Liver (tissue), 8 donors: ENCODE measurements at regions not wholly inside any gene's neighbourhood (a gene's known extent, or its start where the extent isn't known, plus 50 kb on each side); places are given as distances from the start of the nearest gene placed in this dataset.

Experiments used
- DNase-seq: peaks from one replicate; pipeline ENCODE4 v3.0.0-alpha.2; 2017; ENCODE audit warnings: low spot score
- H3K27ac ChIP-seq, 2 donors: one replicate each; pipeline ENCODE4 v1.7.0; 2013; ENCODE audit warnings: inconsistent platforms in 2 of 2, low read length in 2 of 2, control low read depth in 1 of 2, low read depth in 1 of 2, mild to moderate bottlenecking in 1 of 2
- H3K27me3 ChIP-seq, 4 donors: one replicate each; pipeline versions ENCODE4 v1.6.1 to v1.7.0; 2013; ENCODE audit warnings: low read length in 3 of 4, inconsistent platforms in 1 of 4, mild to moderate bottlenecking in 1 of 4, moderate library complexity in 1 of 4; ENCODE audit not compliant: control insufficient read depth in 4 of 4, insufficient read depth in 4 of 4
- H3K36me3 ChIP-seq, 4 donors: one replicate each; pipeline versions ENCODE4 v1.6.1 to v1.7.0; 2013; ENCODE audit warnings: low read length in 3 of 4, mild to moderate bottlenecking in 3 of 4, low read depth in 1 of 4, moderate library complexity in 1 of 4; ENCODE audit not compliant: control insufficient read depth in 4 of 4, insufficient read depth in 3 of 4
- H3K4me1 ChIP-seq, 4 donors: one replicate each; pipeline versions ENCODE4 v1.6.1 to v1.7.0; 2013; ENCODE audit warnings: low read length in 3 of 4, mild to moderate bottlenecking in 3 of 4, moderate library complexity in 1 of 4; ENCODE audit not compliant: control insufficient read depth in 4 of 4, insufficient read depth in 4 of 4
- H3K4me3 ChIP-seq, 3 donors: one replicate each; pipeline versions ENCODE4 v1.6.1 to v1.7.0; 2013; ENCODE audit warnings: low read length in 3 of 3, control low read depth in 1 of 3, low read depth in 1 of 3, mild to moderate bottlenecking in 1 of 3
- H3K9ac ChIP-seq, 2 donors: one replicate each; pipeline ENCODE4 v1.7.0; 2013; ENCODE audit warnings: low read length in 2 of 2, mild to moderate bottlenecking in 2 of 2, moderate library complexity in 2 of 2, control low read depth in 1 of 2, low read depth in 1 of 2
- H3K9me3 ChIP-seq, 4 donors: one replicate each; pipeline versions ENCODE4 v1.6.1 to v1.7.0; 2013; ENCODE audit warnings: low read length in 3 of 4; ENCODE audit not compliant: control insufficient read depth in 4 of 4
- ATF3 ChIP-seq: IDR thresholded peaks from 2 replicates; pipeline ENCODE4 v1.6.1; 2016; ENCODE audit warnings: antibody characterized with exemption
- EGR1 ChIP-seq, 2 donors: IDR thresholded peaks; 2 replicates each; pipeline ENCODE4 v1.6.1; 2016 to 2018; ENCODE audit warnings: antibody characterized with exemption in 2 of 2, low read depth in 2 of 2
- FOXA1 ChIP-seq: IDR thresholded peaks from 2 replicates; pipeline ENCODE4 v1.6.1; 2016; ENCODE audit warnings: antibody characterized with exemption
- FOXA2 ChIP-seq: IDR thresholded peaks from 2 replicates; pipeline ENCODE4 v1.6.1; 2016; ENCODE audit warnings: antibody characterized with exemption
- GABPA ChIP-seq, 2 donors: IDR thresholded peaks in 1 of 2; conservative IDR thresholded peaks in 1 of 2; 2 replicates each; pipeline ENCODE4 v1.6.1; 2016; ENCODE audit warnings: antibody characterized with exemption in 2 of 2, mild to moderate bottlenecking in 1 of 2, moderate library complexity in 1 of 2
- HNF4G ChIP-seq: IDR thresholded peaks from 2 replicates; pipeline ENCODE4 v1.6.1; 2016; ENCODE audit warnings: antibody characterized with exemption
- NR2F2 ChIP-seq: IDR thresholded peaks from 2 replicates; pipeline ENCODE4 v1.6.1; 2016; ENCODE audit warnings: antibody characterized with exemption
- RAD21 ChIP-seq, 2 donors: IDR thresholded peaks; 2 replicates each; pipeline ENCODE4 v1.6.1; 2016; ENCODE audit warnings: antibody characterized with exemption in 2 of 2, mild to moderate bottlenecking in 2 of 2
- SP1 ChIP-seq: IDR thresholded peaks from 2 replicates; pipeline ENCODE4 v1.6.1; 2018; ENCODE audit warnings: antibody characterized with exemption, mild to moderate bottlenecking
- TAF1 ChIP-seq: conservative IDR thresholded peaks from 2 replicates; pipeline ENCODE4 v1.6.1; 2016; ENCODE audit warnings: antibody characterized with exemption, mild to moderate bottlenecking
- YY1 ChIP-seq: IDR thresholded peaks from 2 replicates; pipeline ENCODE4 v1.6.1; 2016; ENCODE audit warnings: antibody characterized with exemption, mild to moderate bottlenecking
- WGBS: extraction: QIAGEN DNeasy Blood & Tissue Kit; methylation state at CpG from one replicate; pipeline ENCODE4 v1.1.7; 2013; 5-methylcytosine and 5-hydroxymethylcytosine counted together
- TF ChIP-seq, protein P1 (sequence below): IDR thresholded peaks from 2 replicates; pipeline ENCODE4 v1.6.1; 2016; ENCODE audit warnings: antibody characterized with exemption
- TF ChIP-seq, protein P2 (sequence below): fragments of 150-350 bp; IDR thresholded peaks from 2 replicates; pipeline ENCODE4 v1.5.1; 2017; ENCODE audit warnings: improper control_type of control experiment, low read depth, low read length; ENCODE audit not compliant: missing input control
- TF ChIP-seq, protein P3 (sequence below): IDR thresholded peaks from 2 replicates; pipeline ENCODE4 v1.6.1; 2016; ENCODE audit warnings: antibody characterized with exemption
- TF ChIP-seq, protein P4 (sequence below): IDR thresholded peaks from 2 replicates; pipeline ENCODE4 v1.6.1; 2016; ENCODE audit warnings: antibody characterized with exemption, mild to moderate bottlenecking
- donor health status: healthy.
- donor health status: healthy.
- donor health status: healthy.
- donor health status: healthy.
- donor health status: healthy.

DNA sequence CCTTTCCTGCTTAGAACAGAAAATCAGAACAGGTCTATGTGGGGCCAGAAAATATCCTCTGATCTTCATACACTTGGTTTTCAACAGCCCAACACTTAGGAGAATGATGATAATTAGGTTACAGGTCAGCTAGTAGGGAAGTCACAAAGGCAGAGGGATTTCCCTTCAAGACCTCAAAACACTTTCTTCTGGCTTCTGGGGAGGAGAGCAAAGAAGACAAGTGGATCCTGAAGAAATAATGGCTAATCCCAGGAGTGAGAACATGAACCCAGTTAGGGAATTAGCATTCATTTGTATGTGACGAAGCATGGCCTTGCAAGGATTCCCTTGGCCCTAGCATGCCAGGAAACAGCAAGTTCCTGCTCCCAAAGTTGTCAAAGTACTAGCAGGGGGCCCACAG, 223.3 kb downstream of the BCAT1 start (continued):
- TF ChIP-seq ATF3 = no peak
- TF ChIP-seq SP1 = no peak
- TF ChIP-seq TAF1 = no peak
- TF ChIP-seq EGR1 (IDR thresholded peaks at IDR 0.05; ENCODE audit: low read depth in 2 of 2) = no peak
- TF ChIP-seq HNF4G = no peak

GRCh38 chr12:24724814-24725213, 224.1 kb downstream of the BCAT1 start:
- H3K4me1 ChIP-seq = no peaks in the 10 kb centered on the region
- no peak overlapping the region for H3K4me3 ChIP-seq
- no peaks in the 10 kb centered on the region for H3K27me3 ChIP-seq
- TF ChIP-seq NR2F2 (no peak), FOXA2 (no peak), YY1 (no peak), RAD21 (IDR thresholded peaks at IDR 0.05) (no peak)
- no peak overlapping the region for H3K9ac ChIP-seq
- WGBS = 79% methylated on average over 5 of the region's 5 CpGs
- H3K27ac ChIP-seq = no peak overlapping the region
- H3K36me3 ChIP-seq = no peaks in the 10 kb centered on the region
- no peak for DNase-seq
- H3K9me3 ChIP-seq = no peaks in the 10 kb centered on the region

DNA sequence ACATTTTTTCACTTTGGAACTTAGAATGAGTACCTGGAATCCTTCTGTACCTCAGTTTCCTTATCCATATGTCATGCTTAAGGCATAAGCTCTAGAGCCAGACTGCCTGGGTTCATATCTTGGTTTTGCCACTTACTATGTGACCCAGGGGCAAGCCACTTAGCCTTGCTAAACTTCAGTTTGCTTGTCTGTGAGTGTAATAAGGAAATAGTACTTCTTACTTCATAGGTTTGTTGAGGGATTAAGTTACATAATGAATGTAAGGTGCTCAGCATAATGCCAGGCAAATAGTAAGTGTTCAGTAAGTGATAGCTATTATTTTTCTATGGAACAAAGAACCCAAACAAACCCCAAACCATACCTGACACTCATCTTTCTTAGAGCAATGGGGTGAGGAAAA, 225.1 kb downstream of the BCAT1 start:
- TF ChIP-seq, protein P1, sequence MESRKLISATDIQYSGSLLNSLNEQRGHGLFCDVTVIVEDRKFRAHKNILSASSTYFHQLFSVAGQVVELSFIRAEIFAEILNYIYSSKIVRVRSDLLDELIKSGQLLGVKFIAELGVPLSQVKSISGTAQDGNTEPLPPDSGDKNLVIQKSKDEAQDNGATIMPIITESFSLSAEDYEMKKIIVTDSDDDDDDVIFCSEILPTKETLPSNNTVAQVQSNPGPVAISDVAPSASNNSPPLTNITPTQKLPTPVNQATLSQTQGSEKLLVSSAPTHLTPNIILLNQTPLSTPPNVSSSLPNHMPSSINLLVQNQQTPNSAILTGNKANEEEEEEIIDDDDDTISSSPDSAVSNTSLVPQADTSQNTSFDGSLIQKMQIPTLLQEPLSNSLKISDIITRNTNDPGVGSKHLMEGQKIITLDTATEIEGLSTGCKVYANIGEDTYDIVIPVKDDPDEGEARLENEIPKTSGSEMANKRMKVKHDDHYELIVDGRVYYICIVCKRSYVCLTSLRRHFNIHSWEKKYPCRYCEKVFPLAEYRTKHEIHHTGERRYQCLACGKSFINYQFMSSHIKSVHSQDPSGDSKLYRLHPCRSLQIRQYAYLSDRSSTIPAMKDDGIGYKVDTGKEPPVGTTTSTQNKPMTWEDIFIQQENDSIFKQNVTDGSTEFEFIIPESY = no peak
- TF ChIP-seq FOXA2 (no peak), YY1 (no peak), GABPA (IDR thresholded peaks at IDR 0.05 in 1 of 2, conservative IDR thresholded peaks at IDR 0.05 in 1 of 2) (no peak), ATF3 (no peak), EGR1 (IDR thresholded peaks at IDR 0.05; ENCODE audit: low read depth in 2 of 2) (no peak), SP1 (no peak), FOXA1 (no peak)
- TF ChIP-seq, protein P2, sequence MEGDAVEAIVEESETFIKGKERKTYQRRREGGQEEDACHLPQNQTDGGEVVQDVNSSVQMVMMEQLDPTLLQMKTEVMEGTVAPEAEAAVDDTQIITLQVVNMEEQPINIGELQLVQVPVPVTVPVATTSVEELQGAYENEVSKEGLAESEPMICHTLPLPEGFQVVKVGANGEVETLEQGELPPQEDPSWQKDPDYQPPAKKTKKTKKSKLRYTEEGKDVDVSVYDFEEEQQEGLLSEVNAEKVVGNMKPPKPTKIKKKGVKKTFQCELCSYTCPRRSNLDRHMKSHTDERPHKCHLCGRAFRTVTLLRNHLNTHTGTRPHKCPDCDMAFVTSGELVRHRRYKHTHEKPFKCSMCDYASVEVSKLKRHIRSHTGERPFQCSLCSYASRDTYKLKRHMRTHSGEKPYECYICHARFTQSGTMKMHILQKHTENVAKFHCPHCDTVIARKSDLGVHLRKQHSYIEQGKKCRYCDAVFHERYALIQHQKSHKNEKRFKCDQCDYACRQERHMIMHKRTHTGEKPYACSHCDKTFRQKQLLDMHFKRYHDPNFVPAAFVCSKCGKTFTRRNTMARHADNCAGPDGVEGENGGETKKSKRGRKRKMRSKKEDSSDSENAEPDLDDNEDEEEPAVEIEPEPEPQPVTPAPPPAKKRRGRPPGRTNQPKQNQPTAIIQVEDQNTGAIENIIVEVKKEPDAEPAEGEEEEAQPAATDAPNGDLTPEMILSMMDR = no peak
- TF ChIP-seq, protein P3, sequence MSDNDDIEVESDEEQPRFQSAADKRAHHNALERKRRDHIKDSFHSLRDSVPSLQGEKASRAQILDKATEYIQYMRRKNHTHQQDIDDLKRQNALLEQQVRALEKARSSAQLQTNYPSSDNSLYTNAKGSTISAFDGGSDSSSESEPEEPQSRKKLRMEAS = no peak
- TF ChIP-seq, protein P4, sequence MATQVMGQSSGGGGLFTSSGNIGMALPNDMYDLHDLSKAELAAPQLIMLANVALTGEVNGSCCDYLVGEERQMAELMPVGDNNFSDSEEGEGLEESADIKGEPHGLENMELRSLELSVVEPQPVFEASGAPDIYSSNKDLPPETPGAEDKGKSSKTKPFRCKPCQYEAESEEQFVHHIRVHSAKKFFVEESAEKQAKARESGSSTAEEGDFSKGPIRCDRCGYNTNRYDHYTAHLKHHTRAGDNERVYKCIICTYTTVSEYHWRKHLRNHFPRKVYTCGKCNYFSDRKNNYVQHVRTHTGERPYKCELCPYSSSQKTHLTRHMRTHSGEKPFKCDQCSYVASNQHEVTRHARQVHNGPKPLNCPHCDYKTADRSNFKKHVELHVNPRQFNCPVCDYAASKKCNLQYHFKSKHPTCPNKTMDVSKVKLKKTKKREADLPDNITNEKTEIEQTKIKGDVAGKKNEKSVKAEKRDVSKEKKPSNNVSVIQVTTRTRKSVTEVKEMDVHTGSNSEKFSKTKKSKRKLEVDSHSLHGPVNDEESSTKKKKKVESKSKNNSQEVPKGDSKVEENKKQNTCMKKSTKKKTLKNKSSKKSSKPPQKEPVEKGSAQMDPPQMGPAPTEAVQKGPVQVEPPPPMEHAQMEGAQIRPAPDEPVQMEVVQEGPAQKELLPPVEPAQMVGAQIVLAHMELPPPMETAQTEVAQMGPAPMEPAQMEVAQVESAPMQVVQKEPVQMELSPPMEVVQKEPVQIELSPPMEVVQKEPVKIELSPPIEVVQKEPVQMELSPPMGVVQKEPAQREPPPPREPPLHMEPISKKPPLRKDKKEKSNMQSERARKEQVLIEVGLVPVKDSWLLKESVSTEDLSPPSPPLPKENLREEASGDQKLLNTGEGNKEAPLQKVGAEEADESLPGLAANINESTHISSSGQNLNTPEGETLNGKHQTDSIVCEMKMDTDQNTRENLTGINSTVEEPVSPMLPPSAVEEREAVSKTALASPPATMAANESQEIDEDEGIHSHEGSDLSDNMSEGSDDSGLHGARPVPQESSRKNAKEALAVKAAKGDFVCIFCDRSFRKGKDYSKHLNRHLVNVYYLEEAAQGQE = no peak
- no peaks in the 10 kb centered on the region for H3K36me3 ChIP-seq
- no peaks in the 10 kb centered on the region for H3K9me3 ChIP-seq
- no peak overlapping the region for H3K9ac ChIP-seq
- no peaks in the 10 kb centered on the region for H3K4me1 ChIP-seq
- no peaks in the 10 kb centered on the region for H3K27me3 ChIP-seq
- no peak overlapping the region for H3K27ac ChIP-seq
- no peak for DNase-seq
- H3K4me3 ChIP-seq = no peak overlapping the region
